ENCODE measurements at regions not wholly inside any gene's neighbourhood (a gene's known extent, or its start where the extent isn't known, plus 50 kb on each side); places are given as distances from the start of the nearest gene placed in this dataset.

DNA sequence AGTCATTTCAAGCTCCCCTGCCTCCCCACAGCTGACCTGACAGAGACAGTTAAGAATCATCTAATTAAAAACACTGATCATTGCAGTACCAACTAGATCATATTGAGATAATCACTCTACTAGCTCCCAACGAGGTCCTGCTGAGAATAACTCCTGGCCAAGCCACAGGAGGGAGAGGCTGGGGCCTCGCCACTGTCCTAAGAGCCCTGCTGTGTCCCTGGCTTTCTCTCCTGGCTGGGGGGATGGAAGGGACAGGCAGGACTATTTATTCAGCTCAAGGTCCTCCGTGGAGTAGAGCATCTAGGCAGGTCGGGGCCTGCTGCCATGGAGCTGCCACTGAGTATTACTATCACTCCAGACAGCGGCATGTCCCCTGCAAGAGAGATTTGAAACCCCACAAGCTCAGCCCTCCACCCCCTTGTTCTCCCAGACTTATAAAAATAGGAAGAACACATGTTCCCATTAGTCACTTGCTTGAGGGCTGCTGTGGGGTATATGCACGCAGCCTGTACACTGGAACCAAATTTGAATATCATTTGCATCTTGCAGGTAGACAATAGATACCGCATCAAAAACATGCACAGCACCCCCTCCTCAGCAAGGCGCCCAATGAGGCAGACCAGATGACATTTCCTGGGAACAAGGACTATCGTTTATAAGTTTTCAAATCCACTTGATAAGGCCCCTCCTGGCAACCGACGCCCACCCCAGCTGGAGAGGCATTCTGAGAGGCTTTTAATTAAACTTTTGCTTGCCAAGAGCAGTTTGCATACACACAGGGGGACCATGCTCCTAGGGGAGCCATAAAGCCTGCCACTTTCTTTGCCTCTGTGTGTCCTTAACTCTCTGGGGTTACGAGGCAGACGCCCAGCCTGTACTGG lies 385.2 kb upstream of the ZFHX3 start:
- H3K4me3 ChIP-seq (ENCODE audit: low read depth, low read length), result no peak overlapping the region
- TF ChIP-seq, protein P1, sequence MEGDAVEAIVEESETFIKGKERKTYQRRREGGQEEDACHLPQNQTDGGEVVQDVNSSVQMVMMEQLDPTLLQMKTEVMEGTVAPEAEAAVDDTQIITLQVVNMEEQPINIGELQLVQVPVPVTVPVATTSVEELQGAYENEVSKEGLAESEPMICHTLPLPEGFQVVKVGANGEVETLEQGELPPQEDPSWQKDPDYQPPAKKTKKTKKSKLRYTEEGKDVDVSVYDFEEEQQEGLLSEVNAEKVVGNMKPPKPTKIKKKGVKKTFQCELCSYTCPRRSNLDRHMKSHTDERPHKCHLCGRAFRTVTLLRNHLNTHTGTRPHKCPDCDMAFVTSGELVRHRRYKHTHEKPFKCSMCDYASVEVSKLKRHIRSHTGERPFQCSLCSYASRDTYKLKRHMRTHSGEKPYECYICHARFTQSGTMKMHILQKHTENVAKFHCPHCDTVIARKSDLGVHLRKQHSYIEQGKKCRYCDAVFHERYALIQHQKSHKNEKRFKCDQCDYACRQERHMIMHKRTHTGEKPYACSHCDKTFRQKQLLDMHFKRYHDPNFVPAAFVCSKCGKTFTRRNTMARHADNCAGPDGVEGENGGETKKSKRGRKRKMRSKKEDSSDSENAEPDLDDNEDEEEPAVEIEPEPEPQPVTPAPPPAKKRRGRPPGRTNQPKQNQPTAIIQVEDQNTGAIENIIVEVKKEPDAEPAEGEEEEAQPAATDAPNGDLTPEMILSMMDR (IDR thresholded peaks at IDR 0.05; ENCODE audit: control insufficient read depth, extremely low read depth, insufficient read depth), result no peak
- no peak for DNase-seq (ENCODE audit: low read depth)

DNA sequence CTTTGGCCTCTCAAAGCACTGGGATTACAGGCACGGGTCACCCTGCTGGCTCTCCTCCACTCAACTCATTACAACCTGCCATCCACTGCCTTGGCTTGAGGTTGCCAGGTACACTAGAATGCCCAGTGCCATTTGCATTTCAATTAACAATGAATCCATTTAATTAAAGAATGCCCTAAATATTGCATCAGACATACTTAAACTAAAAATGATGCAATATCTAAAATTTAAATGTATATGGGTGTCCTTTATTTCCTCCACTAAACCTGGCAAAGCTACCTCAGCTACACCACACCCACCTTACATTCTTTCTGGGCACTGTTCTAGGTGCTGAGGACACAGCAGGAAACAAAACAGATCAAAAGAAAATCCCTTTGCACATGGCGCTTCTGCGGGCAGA lies 382.2 kb upstream of the ZFHX3 start:
- no peak overlapping the region for H3K4me3 ChIP-seq (ENCODE audit: low read depth, low read length)
- TF ChIP-seq, protein P1 (IDR thresholded peaks at IDR 0.05; ENCODE audit: control insufficient read depth, extremely low read depth, insufficient read depth), result no peak
- no peak for DNase-seq (ENCODE audit: low read depth)

DNA sequence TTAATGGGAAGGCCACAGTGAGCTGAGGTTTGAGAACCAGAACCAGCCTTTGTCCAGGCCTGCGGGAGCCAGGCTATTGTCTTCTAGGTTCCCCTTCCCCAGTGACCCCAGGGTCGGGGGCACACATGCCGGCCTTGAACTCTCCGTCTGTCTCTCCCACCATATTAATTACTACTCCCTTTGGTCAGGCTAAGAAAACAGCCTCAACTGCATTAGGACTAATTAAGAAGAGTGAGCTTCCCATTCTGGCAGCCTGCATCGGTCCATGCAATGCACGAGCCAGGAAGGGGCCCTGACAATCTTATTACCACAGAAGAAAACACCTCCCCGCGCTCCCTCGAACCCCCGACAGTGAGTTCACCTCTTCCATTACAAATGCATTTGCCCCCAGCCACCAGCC lies 380.2 kb upstream of the ZFHX3 start:
- TF ChIP-seq, protein P1 (IDR thresholded peaks at IDR 0.05; ENCODE audit: control insufficient read depth, extremely low read depth, insufficient read depth), result no peak
- H3K4me3 ChIP-seq (ENCODE audit: low read depth, low read length), result no peak overlapping the region
- DNase-seq (ENCODE audit: low read depth), result no peak

DNA sequence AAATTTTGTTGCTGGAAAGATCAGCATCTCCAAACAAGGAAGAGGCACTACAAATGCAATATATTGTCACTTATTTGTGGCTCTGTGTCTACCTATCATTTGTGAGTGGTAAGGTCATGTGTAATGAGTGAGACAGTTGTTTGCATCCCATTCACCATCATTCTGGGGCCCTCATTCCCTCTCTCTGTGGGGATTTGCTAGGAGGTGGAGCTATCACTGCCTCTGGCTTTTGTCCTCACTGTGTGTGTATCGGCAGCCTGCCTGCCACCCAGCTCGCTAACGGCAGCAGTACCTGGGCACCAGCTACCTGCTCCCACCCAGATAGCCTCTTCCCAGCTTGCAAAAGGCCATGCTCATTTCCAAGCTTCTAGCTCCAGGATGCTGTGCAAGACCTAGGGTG lies 379.2 kb upstream of the ZFHX3 start:
- DNase-seq (ENCODE audit: low read depth), result no peak
- no peak overlapping the region for H3K4me3 ChIP-seq (ENCODE audit: low read depth, low read length)
- TF ChIP-seq, protein P1 (IDR thresholded peaks at IDR 0.05; ENCODE audit: control insufficient read depth, extremely low read depth, insufficient read depth), result no peak

DNA sequence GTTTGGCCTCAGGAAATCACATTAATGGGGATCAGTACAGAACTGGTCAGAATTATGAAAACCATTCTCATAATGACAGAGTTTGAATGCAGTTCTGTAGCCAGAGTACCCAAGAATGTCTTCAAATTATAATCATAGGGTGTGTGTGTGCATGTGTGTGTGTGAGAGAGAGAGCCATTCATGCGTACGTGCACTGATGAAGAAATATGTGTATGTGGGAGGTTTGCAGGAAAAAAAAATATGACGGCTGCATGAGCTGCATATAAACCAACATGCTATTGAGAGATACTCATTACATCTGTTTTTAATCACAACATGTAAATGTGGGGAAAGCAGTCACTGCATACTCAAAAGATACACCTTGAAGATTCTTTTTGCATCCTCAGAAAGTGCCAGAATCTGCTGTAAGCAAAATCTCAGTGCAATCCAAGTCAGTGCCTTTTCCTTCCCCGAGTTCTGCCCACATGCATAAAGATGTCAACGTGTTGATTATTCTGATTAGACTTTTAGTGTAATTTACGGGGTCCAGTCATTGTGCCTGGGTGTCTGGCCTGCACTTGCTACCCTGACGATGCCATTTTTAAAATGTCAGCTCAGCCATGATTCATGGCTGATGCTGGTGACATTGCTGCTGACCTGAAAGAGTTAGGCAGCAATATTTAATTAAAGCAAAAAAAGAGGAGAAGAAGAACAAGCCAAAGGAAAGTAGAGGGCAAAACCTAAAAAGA lies 378.7 kb upstream of the ZFHX3 start:
- DNase-seq (ENCODE audit: low read depth), result no peak
- no peak overlapping the region for H3K4me3 ChIP-seq (ENCODE audit: low read depth, low read length)
- TF ChIP-seq, protein P1 (IDR thresholded peaks at IDR 0.05; ENCODE audit: control insufficient read depth, extremely low read depth, insufficient read depth), result no peak

DNA sequence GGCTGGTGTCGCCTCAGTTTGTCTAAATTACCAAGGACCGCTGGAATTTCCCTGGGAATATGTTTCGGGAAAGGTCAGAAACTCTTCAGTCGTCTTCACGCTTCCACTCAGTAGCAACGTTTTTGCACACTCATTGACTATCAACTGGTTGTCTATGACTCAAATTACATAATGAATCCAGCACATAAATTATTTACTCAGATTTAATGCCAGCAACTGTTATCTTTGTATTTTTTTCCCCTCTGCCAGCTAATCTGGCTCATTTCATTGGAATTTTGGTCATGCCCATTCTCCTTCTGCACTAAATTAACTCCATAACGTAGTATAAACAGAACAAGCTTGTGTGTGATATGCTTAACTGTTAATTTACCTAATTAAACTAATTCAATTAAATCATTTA lies 372.7 kb upstream of the ZFHX3 start:
- TF ChIP-seq, protein P1 (IDR thresholded peaks at IDR 0.05; ENCODE audit: control insufficient read depth, extremely low read depth, insufficient read depth), result no peak
- DNase-seq (ENCODE audit: low read depth), result no peak

More for the DNA sequence above, 372.7 kb upstream of the ZFHX3 start:
- no peak overlapping the region for H3K4me3 ChIP-seq (ENCODE audit: low read depth, low read length)
